HepG2 (cell line): ENCODE measurements at regions not wholly inside any gene's neighbourhood (a gene's known extent, or its start where the extent isn't known, plus 50 kb on each side); places are given as distances from the start of the nearest gene placed in this dataset.

ENCODE experiments used
- ATAC-seq: fragments of 200-7000 bp; cut with Tn5 transposase; 3 replicates; pipeline ENCODE4 v1.9.1; 2020; ENCODE audit warnings: mild to moderate bottlenecking, moderate library complexity
- BruUV-seq: library from RNA; stranded (reverse); fragments of 400-500 nt; replicated peaks from 2 replicates; lab custom pipeline; 2021; lab: Mats Ljungman, UMichigan
- CTCF ChIA-PET: fragments of 300-600 bp; formaldehyde crosslinking; extraction: SDS; loops from one replicate; lab custom pipeline; 2021; ENCODE audit warnings: low total read pairs, inconsistent platforms, low intra/inter-chr PET ratio; lab: Yijun Ruan, JAX
- POLR2A ChIA-PET: fragments of 350-600 bp; sonication (Branson Sonifier 250); formaldehyde crosslinking; loops from one replicate; lab custom pipeline; 2020; ENCODE audit warnings: antibody characterized with exemption, inconsistent platforms; lab: Yijun Ruan, JAX
- DNase-seq: peaks from one replicate; pipeline ENCODE4 v3.0.0-alpha.2; 2015; ENCODE audit warnings: low spot score
- FAIRE-seq: peaks from 3 replicates; lab custom pipeline; 2011; peaks lifted over from hg19 to GRCh38; lab: Jason Lieb, UNC
- H2AFZ ChIP-seq: one replicate; pipeline ENCODE4 v1.6.1; 2011; ENCODE audit warnings: low read length, inconsistent platforms
- H3K27ac ChIP-seq: fragments of 300-600 bp; 3 replicates; pipeline ENCODE4 v1.8.0; 2011; ENCODE audit warnings: mixed run types, mild to moderate bottlenecking, mixed read lengths, low read length, inconsistent platforms; ENCODE audit not compliant: insufficient read depth; ENCODE audit errors: extremely low read length
- H3K27me3 ChIP-seq, 2 experiments: fragments of 200-600 bp in 1 of 2; 2 replicates in 1 of 2; 3 replicates in 1 of 2; pipeline versions ENCODE4 v1.6.0 to v1.8.0; 2011; ENCODE audit warnings: low read length in 2 of 2, mild to moderate bottlenecking in 2 of 2, moderate library complexity in 2 of 2, inconsistent platforms in 1 of 2; ENCODE audit not compliant: insufficient read depth in 2 of 2, control insufficient read depth in 1 of 2
- H3K36me3 ChIP-seq, 2 experiments: fragments of 200-600 bp in 1 of 2; replicated peaks in 1 of 2; 2 replicates in 1 of 2; 3 replicates in 1 of 2; pipeline versions ENCODE4 v1.5.1 to v1.8.0; 2011; ENCODE audit warnings: low read length in 2 of 2, inconsistent platforms in 1 of 2; ENCODE audit not compliant: insufficient read depth in 2 of 2, control insufficient read depth in 1 of 2
- H3K4me1 ChIP-seq: 2 replicates; pipeline ENCODE4 v1.5.1; 2012; ENCODE audit warnings: low read length, inconsistent platforms; ENCODE audit not compliant: insufficient read depth
- H3K4me2 ChIP-seq: 2 replicates; pipeline ENCODE4 v1.6.0; 2011; ENCODE audit warnings: low read depth, low read length, inconsistent platforms
- H3K4me3 ChIP-seq, 3 experiments: fragments of 200-600 bp in 1 of 3; sonication (generic), shearing (Covaris generic) in 1 of 3; replicated peaks in 1 of 3; 2 replicates each; pipeline ENCODE4 v1.5.1; 2011 to 2016; ENCODE audit warnings: low read length in 3 of 3, inconsistent platforms in 2 of 3, low read depth in 2 of 3, mild to moderate bottlenecking in 2 of 3, control low read depth in 1 of 3, mixed read lengths in 1 of 3; ENCODE audit not compliant: insufficient read depth in 1 of 3
- H3K79me2 ChIP-seq: one replicate; pipeline ENCODE4 v1.6.1; 2011; ENCODE audit warnings: low read length, inconsistent platforms; ENCODE audit not compliant: insufficient read depth
- H3K9ac ChIP-seq: 2 replicates; pipeline ENCODE4 v1.6.0; 2011; ENCODE audit warnings: mild to moderate bottlenecking, low read depth, low read length, inconsistent platforms; ENCODE audit not compliant: insufficient read depth
- H3K9me3 ChIP-seq: 2 replicates; pipeline ENCODE4 v1.5.1; 2012; ENCODE audit warnings: mild to moderate bottlenecking, low read length
- H4K20me1 ChIP-seq: 2 replicates; pipeline ENCODE4 v1.6.0; 2011; ENCODE audit warnings: inconsistent platforms, mild to moderate bottlenecking, low read length, moderate library complexity; ENCODE audit not compliant: insufficient read depth
- ARID2 ChIP-seq: sonication (generic); formaldehyde crosslinking; IDR thresholded peaks from 2 replicates; pipeline ENCODE4 v1.8.1; 2022; ENCODE audit warnings: mild to moderate bottlenecking, missing genetic modification reagents, borderline replicate concordance
- CENPX ChIP-seq: sonication (generic); formaldehyde crosslinking; IDR thresholded peaks from 2 replicates; pipeline ENCODE4 v1.9.0; 2021; ENCODE audit warnings: mild to moderate bottlenecking, missing genetic modification reagents, moderate library complexity
- MAF1 ChIP-seq: sonication (generic); formaldehyde crosslinking; IDR thresholded peaks from 2 replicates; pipeline ENCODE4 v1.5.0; 2020; ENCODE audit warnings: missing genetic modification reagents, borderline replicate concordance
- NPAS2 ChIP-seq: sonication (generic); formaldehyde crosslinking; IDR thresholded peaks from 2 replicates; pipeline ENCODE4 v1.8.0; 2022; ENCODE audit warnings: mild to moderate bottlenecking, missing genetic modification reagents, borderline replicate concordance
- PTBP1 ChIP-seq: fragments of 200-400 bp; formaldehyde crosslinking; IDR thresholded peaks from 2 replicates; pipeline ENCODE4 v1.6.1; 2018; ENCODE audit warnings: low read length, low read depth; ENCODE audit not compliant: poor library complexity, severe bottlenecking
- ZBTB3 ChIP-seq: sonication (generic); formaldehyde crosslinking; IDR thresholded peaks from 2 replicates; pipeline ENCODE4 v1.4.0; 2020; ENCODE audit warnings: low read depth, mild to moderate bottlenecking, moderate library complexity, missing genetic modification reagents, borderline replicate concordance
- ZNF264 ChIP-seq: sonication (generic); formaldehyde crosslinking; IDR thresholded peaks from 2 replicates; pipeline ENCODE4 v1.4.0; 2020; ENCODE audit warnings: missing genetic modification reagents
- ZNF614 ChIP-seq: IDR thresholded peaks from 2 replicates; pipeline ENCODE4 v1.6.1; 2018; ENCODE audit warnings: missing biosample characterization, missing genetic modification reagents, inconsistent platforms, borderline replicate concordance
- in situ Hi-C: cut with HindIII; loops from 2 replicates; pipeline ENCODE4 v1.10.0; 2017; ENCODE audit warnings: low pct_unique_long_range_greater_than_20kb; ENCODE audit not compliant: extremely low pct_ligation_motif_present
- intact Hi-C: fragments of 100-400 bp; cut with micrococcal nuclease; formaldehyde crosslinking; loops from one replicate; pipeline ENCODE4 v1.10.0; 2022; ENCODE audit not compliant: unreplicated experiment
- TF ChIP-seq, protein P1 (sequence below): sonication (generic); formaldehyde crosslinking; IDR thresholded peaks from 2 replicates; pipeline ENCODE4 v1.4.0; 2020; ENCODE audit warnings: mild to moderate bottlenecking, missing genetic modification reagents, borderline replicate concordance
- TF ChIP-seq, protein P2 (sequence below): sonication (generic); formaldehyde crosslinking; IDR thresholded peaks from 2 replicates; pipeline ENCODE4 v1.5.0; 2020; ENCODE audit warnings: missing genetic modification reagents, mild to moderate bottlenecking, borderline replicate concordance
- TF ChIP-seq, protein P3 (sequence below): sonication (generic); formaldehyde crosslinking; IDR thresholded peaks from 2 replicates; pipeline ENCODE4 v1.8.1; 2023; ENCODE audit warnings: missing genetic modification reagents, mild to moderate bottlenecking, borderline replicate concordance
- TF ChIP-seq, protein P4 (sequence below): IDR thresholded peaks from 2 replicates; pipeline ENCODE4 v1.6.1; 2016; ENCODE audit warnings: mild to moderate bottlenecking

DNA sequence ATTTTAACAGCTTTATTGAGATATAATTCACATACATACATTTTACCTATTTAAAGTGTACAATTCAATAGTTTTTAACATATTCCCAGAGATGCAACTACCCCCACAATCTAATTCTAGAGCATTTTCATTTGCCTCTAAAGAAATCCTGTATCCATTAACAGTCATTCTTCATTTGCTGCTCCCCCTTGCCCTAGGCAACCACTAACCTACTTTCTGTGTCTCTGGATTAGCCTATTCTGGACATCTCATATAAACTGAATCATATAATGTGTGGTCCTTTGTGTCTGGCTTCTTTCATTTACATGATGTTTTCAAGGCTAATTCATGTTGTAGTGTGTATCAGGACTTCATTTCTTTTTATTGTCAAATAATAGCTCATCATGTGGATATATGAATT, 105.1 kb upstream of the GRPR start:
- no peak for FAIRE-seq
- Histone ChIP-seq H3K27me3 (no peaks in the 10 kb centered on the region), H3K4me3 (no peak overlapping the region), H3K4me1 (no peaks in the 10 kb centered on the region), H3K4me2 (no peak overlapping the region), H4K20me1 (no peaks in the 10 kb centered on the region), H2AFZ (no peak overlapping the region), H3K27ac (no peak overlapping the region), H3K9me3 (no peaks in the 10 kb centered on the region), H3K9ac (no peak overlapping the region), H3K36me3 (no peaks in the 10 kb centered on the region), H3K79me2 (no peaks in the 10 kb centered on the region)
- TF ChIP-seq, protein P1, sequence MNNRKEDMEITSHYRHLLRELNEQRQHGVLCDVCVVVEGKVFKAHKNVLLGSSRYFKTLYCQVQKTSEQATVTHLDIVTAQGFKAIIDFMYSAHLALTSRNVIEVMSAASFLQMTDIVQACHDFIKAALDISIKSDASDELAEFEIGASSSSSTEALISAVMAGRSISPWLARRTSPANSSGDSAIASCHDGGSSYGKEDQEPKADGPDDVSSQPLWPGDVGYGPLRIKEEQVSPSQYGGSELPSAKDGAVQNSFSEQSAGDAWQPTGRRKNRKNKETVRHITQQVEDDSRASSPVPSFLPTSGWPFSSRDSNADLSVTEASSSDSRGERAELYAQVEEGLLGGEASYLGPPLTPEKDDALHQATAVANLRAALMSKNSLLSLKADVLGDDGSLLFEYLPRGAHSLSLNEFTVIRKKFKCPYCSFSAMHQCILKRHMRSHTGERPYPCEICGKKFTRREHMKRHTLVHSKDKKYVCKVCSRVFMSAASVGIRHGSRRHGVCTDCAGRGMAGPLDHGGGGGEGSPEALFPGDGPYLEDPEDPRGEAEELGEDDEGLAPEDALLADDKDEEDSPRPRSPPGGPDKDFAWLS = no peak
- no peak for TF ChIP-seq MAF1 (CRISPR knock-in tag)
- no peak for TF ChIP-seq ZNF264
- TF ChIP-seq CENPX (CRISPR knock-in tag) = no peak
- TF ChIP-seq ARID2 (CRISPR knock-in tag) = no peak
- TF ChIP-seq PTBP1 = no peak
- TF ChIP-seq, protein P2, sequence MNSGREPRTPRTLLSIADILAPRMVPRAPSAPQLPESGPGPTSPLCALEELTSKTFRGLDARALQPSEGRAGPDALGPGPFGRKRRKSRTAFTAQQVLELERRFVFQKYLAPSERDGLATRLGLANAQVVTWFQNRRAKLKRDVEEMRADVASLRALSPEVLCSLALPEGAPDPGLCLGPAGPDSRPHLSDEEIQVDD (CRISPR knock-in tag) = no peak
- TF ChIP-seq, protein P3, sequence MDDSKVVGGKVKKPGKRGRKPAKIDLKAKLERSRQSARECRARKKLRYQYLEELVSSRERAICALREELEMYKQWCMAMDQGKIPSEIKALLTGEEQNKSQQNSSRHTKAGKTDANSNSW = no peak
- no peak for TF ChIP-seq NPAS2 (CRISPR knock-in tag)
- TF ChIP-seq, protein P4, sequence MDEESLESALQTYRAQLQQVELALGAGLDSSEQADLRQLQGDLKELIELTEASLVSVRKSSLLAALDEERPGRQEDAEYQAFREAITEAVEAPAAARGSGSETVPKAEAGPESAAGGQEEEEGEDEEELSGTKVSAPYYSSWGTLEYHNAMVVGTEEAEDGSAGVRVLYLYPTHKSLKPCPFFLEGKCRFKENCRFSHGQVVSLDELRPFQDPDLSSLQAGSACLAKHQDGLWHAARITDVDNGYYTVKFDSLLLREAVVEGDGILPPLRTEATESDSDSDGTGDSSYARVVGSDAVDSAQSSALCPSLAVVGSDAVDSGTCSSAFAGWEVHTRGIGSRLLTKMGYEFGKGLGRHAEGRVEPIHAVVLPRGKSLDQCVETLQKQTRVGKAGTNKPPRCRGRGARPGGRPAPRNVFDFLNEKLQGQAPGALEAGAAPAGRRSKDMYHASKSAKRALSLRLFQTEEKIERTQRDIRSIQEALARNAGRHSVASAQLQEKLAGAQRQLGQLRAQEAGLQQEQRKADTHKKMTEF (CRISPR knock-in tag) = no peak
- TF ChIP-seq ZBTB3 (CRISPR knock-in tag) = no peak
- TF ChIP-seq ZNF614 (CRISPR knock-in tag) = no peak
- in situ Hi-C loops = no loop called here
- no peak for ATAC-seq
- intact Hi-C loops = no loop called here
- no peak for DNase-seq
- POLR2A ChIA-PET = no interaction called here
- CTCF ChIA-PET = no interaction called here
- BruUV-seq = no TSS peak
